Endothelial cell of umbilical vein (primary cell): ENCODE measurements at regions not wholly inside any gene's neighbourhood (a gene's known extent, or its start where the extent isn't known, plus 50 kb on each side); places are given as distances from the start of the nearest gene placed in this dataset.
A peak's percentile ranks its signal among the peaks of the same experiment; 100 is the strongest.

Experiments
- BruUV-seq: library from RNA; stranded (reverse); fragments of 400-500 nt; replicated peaks from 2 replicates; lab custom pipeline; 2021; lab: Mats Ljungman, UMichigan
- CTCF ChIA-PET: fragments of 300-600, 350-600 bp; sonication (Branson Sonifier 250); formaldehyde crosslinking; loops from one replicate; lab custom pipeline; 2021; ENCODE audit warnings: antibody characterized with exemption, inconsistent platforms; lab: Charles Lee
- POLR2A ChIA-PET: fragments of 300-600, 350-600 bp; sonication (Branson Sonifier 250); formaldehyde crosslinking; loops from one replicate; lab custom pipeline; 2021; ENCODE audit warnings: antibody characterized with exemption, inconsistent platforms; lab: Charles Lee
- DNase-seq: peaks from one replicate; pipeline ENCODE4 v3.0.0-alpha.2; 2011; ENCODE audit warnings: low read depth, low spot score
- FAIRE-seq: peaks from 2 replicates; lab custom pipeline; 2011; peaks lifted over from hg19 to GRCh38; lab: Jason Lieb, UNC
- H2AFZ ChIP-seq: 2 replicates; pipeline ENCODE4 v1.6.0; 2012; ENCODE audit warnings: low read depth, low read length, control low read depth, inconsistent platforms
- H3K27ac ChIP-seq: 2 replicates; pipeline ENCODE4 v1.5.1; 2011; ENCODE audit warnings: low read depth, mild to moderate bottlenecking, control low read depth, low read length, moderate library complexity; ENCODE audit not compliant: insufficient read depth
- H3K27me3 ChIP-seq, 2 experiments: 2 replicates each; pipeline versions ENCODE4 v1.6.0 to v1.6.1; 2011; ENCODE audit warnings: low read length in 2 of 2, mixed read lengths in 1 of 2; ENCODE audit not compliant: control insufficient read depth in 2 of 2, insufficient read depth in 2 of 2
- H3K36me3 ChIP-seq, 2 experiments: 2 replicates in 1 of 2; 3 replicates in 1 of 2; pipeline ENCODE4 v1.5.1; 2011; ENCODE audit warnings: low read length in 2 of 2, mild to moderate bottlenecking in 1 of 2, moderate library complexity in 1 of 2; ENCODE audit not compliant: control insufficient read depth in 2 of 2, insufficient read depth in 2 of 2; ENCODE audit errors: extremely low read depth in 1 of 2
- H3K4me1 ChIP-seq: 3 replicates; pipeline ENCODE4 v1.5.1; 2011; ENCODE audit warnings: mild to moderate bottlenecking, low read length; ENCODE audit not compliant: control insufficient read depth, insufficient read depth; ENCODE audit errors: extremely low read depth
- H3K4me2 ChIP-seq: 2 replicates; pipeline ENCODE4 v1.6.1; 2011; ENCODE audit warnings: low read length, control low read depth, mixed read lengths; ENCODE audit not compliant: insufficient read depth
- H3K4me3 ChIP-seq, 3 experiments: fragments of 200-600 bp in 1 of 3; sonication (generic), shearing (Covaris generic) in 1 of 3; replicated peaks in 1 of 3; 2 replicates each; pipeline ENCODE4 v1.5.1; 2011 to 2016; ENCODE audit warnings: control low read depth in 3 of 3, low read length in 3 of 3, mild to moderate bottlenecking in 2 of 3, inconsistent platforms in 1 of 3, low read depth in 1 of 3, moderate library complexity in 1 of 3; ENCODE audit not compliant: insufficient read depth in 1 of 3
- H3K79me2 ChIP-seq: 2 replicates; pipeline ENCODE4 v1.6.0; 2012; ENCODE audit warnings: low read length, inconsistent platforms; ENCODE audit not compliant: control insufficient read depth, insufficient read depth
- H3K9ac ChIP-seq: replicated peaks from 2 replicates; pipeline ENCODE3; 2011; ENCODE audit warnings: low read length, control low read depth; ENCODE audit not compliant: insufficient read depth; ENCODE audit errors: extremely low read depth
- H3K9me1 ChIP-seq: replicated peaks from 3 replicates; pipeline ENCODE4 v1.6.0; 2011; ENCODE audit warnings: mild to moderate bottlenecking, low read length; ENCODE audit not compliant: control insufficient read depth, insufficient read depth; ENCODE audit errors: extremely low read depth
- H3K9me3 ChIP-seq: replicated peaks from 2 replicates; pipeline ENCODE4 v1.5.1; 2012; ENCODE audit warnings: low read length, inconsistent platforms; ENCODE audit not compliant: control insufficient read depth, insufficient read depth
- H4K20me1 ChIP-seq: replicated peaks from 2 replicates; pipeline ENCODE3; 2011; ENCODE audit warnings: mild to moderate bottlenecking, low read length; ENCODE audit not compliant: control insufficient read depth, insufficient read depth; ENCODE audit errors: extremely low read depth
- EZH2 ChIP-seq: IDR thresholded peaks from 2 replicates; pipeline ENCODE4 v1.6.1; 2012; ENCODE audit warnings: borderline replicate concordance, low read depth, mild to moderate bottlenecking, moderate library complexity, low read length, inconsistent platforms; ENCODE audit not compliant: severe bottlenecking
- FOS ChIP-seq: IDR thresholded peaks from 2 replicates; pipeline ENCODE4 v1.6.1; 2011; ENCODE audit warnings: mild to moderate bottlenecking, low read length, moderate library complexity, borderline replicate concordance; ENCODE audit not compliant: insufficient read depth
- GATA2 ChIP-seq: IDR thresholded peaks from 2 replicates; pipeline ENCODE4 v1.7.0; 2011; ENCODE audit warnings: low read depth, mild to moderate bottlenecking, moderate library complexity, mixed read lengths, low read length; ENCODE audit not compliant: insufficient read length, insufficient read depth
- MYC ChIP-seq: IDR thresholded peaks from one replicate; pipeline ENCODE4 v1.6.1; 2011; ENCODE audit warnings: mild to moderate bottlenecking, low read depth, low read length
- POLR2A ChIP-seq: IDR thresholded peaks from 2 replicates; pipeline ENCODE4 v1.6.1; 2012; ENCODE audit warnings: low read depth, mild to moderate bottlenecking, control low read depth, low read length
- POLR2AphosphoS5 ChIP-seq: IDR thresholded peaks from 2 replicates; pipeline ENCODE4 v1.6.1; 2012; ENCODE audit warnings: low read depth, mild to moderate bottlenecking, control low read depth, low read length, moderate library complexity; ENCODE audit not compliant: insufficient read depth
- dilution Hi-C: fragments of 300-500 bp; cut with MboI; formaldehyde crosslinking; loops from one replicate; pipeline ENCODE4 v1.15.0; 2019; ENCODE audit warnings: low sequenced_read_pairs; ENCODE audit not compliant: extremely low pct_ligation_motif_present
- intact Hi-C: fragments of 100-400 bp; cut with micrococcal nuclease; formaldehyde crosslinking; loops from one replicate; pipeline ENCODE4 v1.10.0; 2022
- TF ChIP-seq, protein P1 (sequence below): IDR thresholded peaks from 2 replicates; pipeline ENCODE4 v1.6.1; 2011; ENCODE audit not compliant: insufficient read depth, insufficient read length

DNA sequence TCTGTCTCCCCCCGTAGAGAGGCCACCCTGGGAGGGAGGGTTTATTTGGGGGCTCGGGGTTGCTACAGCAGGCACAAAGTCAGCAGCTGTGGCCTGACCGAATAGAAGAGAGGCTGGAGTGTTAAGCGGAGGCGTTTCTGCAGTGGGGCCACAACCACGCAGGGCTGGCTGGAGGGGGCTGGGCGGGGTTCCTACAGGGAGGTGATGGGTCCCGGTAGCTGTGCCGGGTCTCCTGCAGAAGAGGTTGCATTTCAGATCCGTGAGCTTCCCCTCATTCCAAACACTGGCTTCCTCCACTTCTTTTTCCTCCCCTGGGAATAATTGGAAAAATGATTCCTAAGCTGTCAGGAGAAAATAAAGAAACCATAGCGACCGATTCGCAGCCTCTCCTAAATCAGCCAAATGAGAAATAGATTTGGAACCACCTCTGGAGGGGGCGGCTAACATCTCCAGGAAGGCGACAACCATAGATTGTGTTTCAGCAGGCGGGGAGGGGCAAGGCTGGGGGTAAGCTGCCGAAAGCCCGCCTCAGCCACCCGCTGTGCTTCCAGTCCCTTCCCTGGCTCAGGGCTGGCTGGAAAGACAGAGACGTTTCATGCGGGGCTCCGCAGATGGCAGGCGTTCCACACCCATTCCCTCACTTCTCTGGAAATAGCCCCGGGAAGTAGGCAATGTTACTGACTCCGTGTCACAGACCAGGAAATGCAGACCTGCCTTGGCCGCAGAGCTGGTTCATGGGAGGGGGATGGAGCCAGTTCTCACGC lies 85.6 kb upstream of the TAF1B start:
- no peak for FAIRE-seq
- intact Hi-C loops (no loop called here), dilution Hi-C loops (no loop called here)
- Histone ChIP-seq H3K9me3 (no peaks in the 10 kb centered on the region), H3K9ac (no peak overlapping the region), H3K79me2 (no peaks in the 10 kb centered on the region), H3K27me3 (peaks cover 40% of the 10 kb centered on the region in 2 experiments), H3K4me2 (no peak overlapping the region), H3K9me1 (no peaks in the 10 kb centered on the region), H3K4me3 (no peak overlapping the region), H3K36me3 (no peaks in the 10 kb centered on the region), H3K4me1 (peaks cover 7% of the 10 kb centered on the region), H3K27ac (no peak overlapping the region), H2AFZ (peak overlapping the region; percentile 20), H4K20me1 (no peaks in the 10 kb centered on the region)
- no TSS peak for BruUV-seq
- CTCF ChIA-PET = interaction anchor here (0.9 to 6.5 kb wide), 6 partner anchors 12 to 340 kb away, joined by 3 to 59 read pairs (median 4); no protein-coding TSS in a partner anchor
- POLR2A ChIA-PET = no interaction called here
- TF ChIP-seq MYC (no peak), FOS (no peak), EZH2 (peak; percentile 50), GATA2 (no peak), POLR2A (no peak), POLR2AphosphoS5 (no peak)
- TF ChIP-seq, protein P1, sequence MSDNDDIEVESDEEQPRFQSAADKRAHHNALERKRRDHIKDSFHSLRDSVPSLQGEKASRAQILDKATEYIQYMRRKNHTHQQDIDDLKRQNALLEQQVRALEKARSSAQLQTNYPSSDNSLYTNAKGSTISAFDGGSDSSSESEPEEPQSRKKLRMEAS = no peak
- no peak for DNase-seq

DNA sequence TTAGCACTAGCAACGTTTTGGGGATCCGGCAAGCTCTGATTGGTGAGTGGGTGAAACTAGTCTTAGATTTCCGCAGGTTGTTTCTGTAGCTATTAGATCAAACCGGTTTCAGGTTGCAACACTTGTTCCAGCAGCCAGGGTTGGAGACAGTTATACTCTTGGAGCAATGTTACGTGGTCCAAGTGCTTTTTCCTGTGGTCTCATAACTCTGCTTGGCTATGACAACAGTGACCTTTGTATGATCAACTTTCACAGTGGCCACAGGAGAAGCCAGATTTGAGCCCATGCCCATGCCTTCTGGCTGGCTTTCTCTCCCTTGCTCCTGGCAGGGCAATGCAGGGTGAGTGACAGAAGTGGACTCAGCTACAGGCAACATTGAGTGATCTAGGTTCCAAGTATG lies 84.5 kb upstream of the TAF1B start:
- Histone ChIP-seq H3K27me3 (peaks cover 40% of the 10 kb centered on the region in 2 experiments), H3K79me2 (no peaks in the 10 kb centered on the region), H4K20me1 (no peaks in the 10 kb centered on the region), H3K9me1 (no peaks in the 10 kb centered on the region), H3K36me3 (no peaks in the 10 kb centered on the region), H3K4me1 (no peaks in the 10 kb centered on the region), H3K4me2 (no peak overlapping the region), H3K9ac (no peak overlapping the region), H3K27ac (no peak overlapping the region), H3K9me3 (no peaks in the 10 kb centered on the region), H2AFZ (no peak overlapping the region), H3K4me3 (no peak overlapping the region)
- dilution Hi-C loops = no loop called here
- ChIA-PET POLR2A (no interaction called here), CTCF (interaction anchor here (0.7 to 6.5 kb wide), 8 partner anchors 11 to 339 kb away, joined by 3 to 59 read pairs (median 3); no protein-coding TSS in a partner anchor)
- intact Hi-C loops = no loop called here
- no peak for TF ChIP-seq POLR2AphosphoS5
- TF ChIP-seq MYC = no peak
- no peak for TF ChIP-seq EZH2
- TF ChIP-seq FOS = no peak
- FAIRE-seq (no peak), DNase-seq (no peak)
- BruUV-seq = no TSS peak
